Stimulated activated CD8-positive, alpha-beta memory T cell treated with anti-CD3 and anti-CD28 coated beads, Interleukin-15, amount 100 ng/mL, for 24 hours (primary cell): ENCODE measurements at regions not wholly inside any gene's neighbourhood (a gene's known extent, or its start where the extent isn't known, plus 50 kb on each side); places are given as distances from the start of the nearest gene placed in this dataset.
"Not testable (repeated sequence)": the region's sequence is repeated elsewhere in the genome, so short reads cannot be mapped to it uniquely, and the experiment has no call there.

Source experiments
- DNase-seq: peaks from one replicate; pipeline ENCODE4 v3.0.0-alpha.2; 2020; ENCODE audit warnings: low read depth

DNA sequence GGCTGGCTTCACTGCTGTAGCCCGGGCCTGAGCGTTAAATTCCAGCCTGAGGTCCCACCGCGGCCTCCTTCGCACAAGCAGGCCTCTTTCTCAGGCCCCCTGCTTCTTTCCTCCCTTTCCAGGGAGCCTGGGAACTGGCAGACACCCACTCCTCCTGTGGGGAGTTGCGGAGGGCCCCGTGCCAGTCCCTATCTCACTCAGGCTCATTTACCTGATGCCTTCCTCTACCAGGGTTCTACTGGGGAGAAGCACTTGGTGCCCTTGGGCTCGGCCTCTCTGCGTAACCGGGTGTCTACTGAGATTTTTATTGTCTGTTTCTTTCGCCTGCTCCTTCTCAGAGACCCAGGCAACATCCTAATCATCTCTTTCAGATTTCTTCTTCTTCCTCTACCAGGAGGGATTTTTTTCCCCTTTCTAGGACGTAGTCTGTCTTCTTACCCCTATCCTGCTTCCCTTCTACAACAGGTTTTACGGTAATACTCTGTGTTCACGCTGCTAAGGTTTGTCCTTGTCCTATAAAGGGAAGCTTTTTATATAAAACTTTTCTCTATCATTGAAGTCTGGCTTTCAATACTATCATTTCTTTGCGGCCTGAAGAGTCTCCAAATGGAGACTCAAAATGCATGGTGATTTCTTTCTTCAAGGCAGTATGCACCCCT is 135.4 kb upstream of the GPR12 start:
- no peak for DNase-seq

DNA sequence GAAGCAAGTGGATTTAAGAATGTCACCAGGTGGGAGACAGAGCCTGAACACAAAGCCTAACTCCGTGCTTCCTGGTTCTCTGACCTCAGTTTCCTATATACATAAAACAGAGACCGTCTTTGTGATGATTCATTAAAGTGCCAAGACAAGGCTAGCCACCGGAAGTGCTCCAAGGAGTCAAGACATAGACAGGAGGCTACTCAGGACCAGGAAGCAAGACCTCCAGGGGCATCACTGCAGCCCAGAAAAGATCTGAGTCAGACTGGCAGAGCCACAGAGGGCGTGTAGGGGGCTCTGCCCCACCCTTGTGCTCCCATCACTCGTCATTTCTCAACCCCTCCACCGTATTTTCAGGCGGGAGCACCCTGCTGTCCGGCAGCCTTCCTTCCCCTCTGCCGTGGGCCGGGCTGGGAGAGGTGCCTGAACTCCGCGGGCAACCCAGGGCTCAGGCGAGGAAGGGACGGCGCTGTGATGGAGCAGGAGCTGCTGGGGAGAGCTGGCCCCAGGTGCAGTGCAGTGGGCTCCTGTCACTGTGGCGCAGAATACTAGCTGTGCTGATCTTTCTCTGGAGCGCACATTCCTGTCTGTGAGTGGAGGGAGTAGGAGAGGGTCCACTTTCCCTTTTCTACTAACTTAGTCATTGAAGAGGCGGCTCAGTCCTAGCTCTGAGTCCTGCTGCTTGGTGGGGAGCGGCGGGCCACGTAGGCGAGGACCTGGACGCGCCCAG is 134.7 kb upstream of the GPR12 start:
- no peak for DNase-seq

DNA sequence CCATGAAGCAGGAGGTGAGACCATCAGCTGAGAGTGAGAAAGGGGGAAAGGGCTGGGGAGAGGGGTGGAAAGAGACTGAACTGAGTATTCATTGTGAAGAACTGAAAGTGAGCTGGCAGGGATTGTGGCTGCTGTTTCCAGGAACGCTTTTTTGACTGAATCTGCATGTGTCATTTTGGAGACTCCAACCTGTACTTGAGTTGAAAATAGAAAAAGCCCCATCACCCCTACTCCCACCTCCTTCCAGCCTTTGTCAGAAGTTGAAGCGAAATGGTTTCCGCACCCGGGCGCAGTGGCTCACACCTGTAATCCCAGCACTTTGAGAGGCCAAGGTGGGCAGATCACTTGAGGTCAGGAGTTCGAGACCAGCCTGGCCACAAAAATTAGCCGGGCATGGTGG is 128.0 kb upstream of the GPR12 start:
- DNase-seq: no peak

DNA sequence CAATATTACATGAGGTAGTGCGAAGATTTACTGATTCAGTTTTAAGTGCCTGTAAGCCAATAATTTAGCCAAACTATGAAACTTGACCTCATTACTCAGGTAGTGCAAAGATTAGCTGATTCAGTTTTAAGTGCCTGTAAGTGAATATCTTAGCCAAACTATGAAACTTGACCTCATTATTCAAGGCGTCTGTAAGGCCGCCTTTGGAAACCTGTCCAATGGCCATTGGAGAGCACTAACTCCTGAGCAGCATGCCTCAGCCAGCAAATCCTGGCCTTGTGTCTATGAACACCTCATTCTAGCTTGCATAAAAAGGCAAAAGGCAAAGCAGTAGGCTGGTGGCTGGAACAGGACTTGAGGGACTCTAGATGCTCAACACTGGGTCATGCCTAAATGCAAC is 127.0 kb upstream of the GPR12 start:
- no peak for DNase-seq

DNA sequence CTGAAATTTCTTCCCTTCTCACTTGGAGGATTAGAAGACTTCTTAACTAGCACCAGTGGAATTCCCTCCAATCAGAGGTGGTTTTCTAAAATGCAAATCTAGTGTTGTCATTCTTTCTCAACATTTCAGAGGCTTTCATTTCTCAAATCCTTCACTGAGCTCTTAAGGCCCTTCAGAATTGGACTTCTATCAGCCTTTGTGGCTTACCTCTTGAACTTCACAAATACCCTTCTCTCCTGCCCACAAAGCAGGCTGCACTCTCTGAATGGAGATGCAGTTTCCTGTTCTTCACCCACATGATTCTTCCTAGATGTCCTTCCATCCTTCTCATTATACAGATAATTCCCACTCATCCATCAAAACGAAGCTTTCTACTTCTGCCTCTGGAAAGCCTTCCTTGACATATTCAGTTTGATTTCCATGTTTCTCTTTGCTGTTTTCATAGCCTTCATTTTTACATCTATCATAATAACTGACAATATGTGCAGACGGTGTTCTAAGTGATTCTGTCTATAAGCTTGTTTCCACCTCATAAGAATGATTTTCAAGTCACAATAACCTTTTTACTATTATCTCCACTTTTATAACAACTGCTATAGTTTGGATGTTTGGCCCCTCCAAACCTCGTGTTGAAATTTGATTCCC is 123.1 kb upstream of the GPR12 start:
- no peak for DNase-seq

DNA sequence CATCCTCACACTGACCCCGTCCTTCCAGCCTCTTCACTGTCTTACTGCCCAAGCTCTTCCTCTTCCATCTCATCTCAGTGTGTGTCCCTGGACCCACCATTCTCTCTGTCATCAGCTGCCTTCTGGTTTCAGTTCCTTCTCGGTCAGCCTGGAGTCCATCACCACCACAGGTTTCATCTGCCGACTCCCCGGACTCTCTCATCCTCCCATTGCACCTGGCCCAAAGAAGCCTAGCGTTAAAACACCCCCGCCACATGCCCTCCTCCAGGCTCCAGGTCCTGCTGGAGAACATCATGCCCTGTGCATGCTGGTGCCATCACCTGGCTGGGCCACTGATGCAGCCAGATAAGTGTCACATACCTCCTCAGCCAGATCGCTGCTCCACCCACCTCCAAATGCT is 122.1 kb upstream of the GPR12 start:
- DNase-seq: no peak

DNA sequence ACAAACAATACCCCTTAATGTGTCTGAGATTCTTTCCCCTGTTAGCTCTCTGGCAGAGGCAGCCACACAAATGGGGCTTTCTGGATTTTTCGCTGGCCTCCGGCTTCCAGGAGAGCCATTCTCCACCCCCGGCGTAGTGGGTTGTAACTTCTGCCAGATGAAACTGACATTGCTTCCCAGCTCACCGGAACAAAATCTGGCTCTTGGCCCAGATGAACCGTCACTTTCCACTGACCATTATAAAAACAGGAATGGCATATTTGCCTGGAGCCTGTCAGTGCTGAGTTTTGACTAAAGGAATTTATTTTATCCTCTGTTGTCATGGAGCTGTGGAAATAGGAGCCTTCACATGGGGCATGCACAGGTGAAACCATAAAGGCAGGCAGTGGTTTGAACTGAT is 120.6 kb upstream of the GPR12 start:
- DNase-seq: no peak

DNA sequence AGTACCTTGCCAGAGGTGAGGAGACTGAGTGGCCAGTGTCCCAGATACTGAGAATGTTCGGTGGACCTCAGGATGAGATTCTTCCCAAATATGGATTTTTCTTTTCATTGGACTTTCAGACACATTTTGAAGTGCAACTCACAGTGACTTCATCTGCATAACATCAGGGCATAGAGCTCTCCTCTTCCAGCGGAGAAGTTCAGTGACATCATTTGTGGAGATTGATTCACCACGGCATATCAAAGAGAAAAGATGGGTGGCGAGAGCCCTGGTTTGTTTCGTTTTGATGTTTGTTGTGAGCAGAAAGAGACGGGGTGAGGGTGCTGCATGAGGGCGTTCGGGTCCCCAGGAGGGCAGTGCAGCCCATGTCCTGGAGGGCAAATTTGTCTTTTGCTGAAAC is 120.1 kb upstream of the GPR12 start:
- DNase-seq: no peak

DNA sequence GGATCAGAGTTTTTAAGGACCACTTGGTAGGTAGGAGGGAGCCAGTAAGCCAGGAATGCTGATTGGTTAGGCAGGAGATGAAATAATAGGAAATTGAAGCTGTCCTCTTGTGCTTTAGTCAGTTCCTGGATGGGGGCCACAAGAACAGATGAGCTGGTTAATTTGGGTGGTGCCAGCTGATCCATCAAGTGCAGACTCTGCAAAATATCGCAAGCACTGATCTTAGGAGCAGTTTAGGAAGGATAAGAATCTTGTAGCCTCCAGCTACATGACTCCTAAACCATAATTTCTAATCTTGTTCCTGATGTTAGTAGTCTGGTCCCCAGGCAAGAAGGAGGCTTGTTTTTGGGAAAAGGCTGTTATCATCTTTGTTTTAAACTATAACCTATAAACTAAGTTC is 117.9 kb upstream of the GPR12 start:
- DNase-seq: no peak

DNA sequence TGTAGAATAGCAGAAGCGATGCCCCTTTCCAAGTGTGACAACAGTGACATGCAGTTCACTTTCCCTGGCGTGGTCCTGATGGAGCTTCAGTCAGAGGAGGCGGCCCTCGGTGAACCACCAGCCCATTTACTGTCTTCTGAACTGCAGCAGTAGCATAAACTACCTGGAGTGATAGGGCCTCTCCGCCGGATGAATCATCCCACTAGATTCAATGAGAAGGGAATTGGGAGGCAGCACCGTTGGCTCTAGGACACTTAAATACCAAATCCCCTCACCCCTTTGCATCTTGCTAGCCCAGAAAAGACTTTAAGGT is 112.8 kb upstream of the GPR12 start:
- DNase-seq: no peak

DNA sequence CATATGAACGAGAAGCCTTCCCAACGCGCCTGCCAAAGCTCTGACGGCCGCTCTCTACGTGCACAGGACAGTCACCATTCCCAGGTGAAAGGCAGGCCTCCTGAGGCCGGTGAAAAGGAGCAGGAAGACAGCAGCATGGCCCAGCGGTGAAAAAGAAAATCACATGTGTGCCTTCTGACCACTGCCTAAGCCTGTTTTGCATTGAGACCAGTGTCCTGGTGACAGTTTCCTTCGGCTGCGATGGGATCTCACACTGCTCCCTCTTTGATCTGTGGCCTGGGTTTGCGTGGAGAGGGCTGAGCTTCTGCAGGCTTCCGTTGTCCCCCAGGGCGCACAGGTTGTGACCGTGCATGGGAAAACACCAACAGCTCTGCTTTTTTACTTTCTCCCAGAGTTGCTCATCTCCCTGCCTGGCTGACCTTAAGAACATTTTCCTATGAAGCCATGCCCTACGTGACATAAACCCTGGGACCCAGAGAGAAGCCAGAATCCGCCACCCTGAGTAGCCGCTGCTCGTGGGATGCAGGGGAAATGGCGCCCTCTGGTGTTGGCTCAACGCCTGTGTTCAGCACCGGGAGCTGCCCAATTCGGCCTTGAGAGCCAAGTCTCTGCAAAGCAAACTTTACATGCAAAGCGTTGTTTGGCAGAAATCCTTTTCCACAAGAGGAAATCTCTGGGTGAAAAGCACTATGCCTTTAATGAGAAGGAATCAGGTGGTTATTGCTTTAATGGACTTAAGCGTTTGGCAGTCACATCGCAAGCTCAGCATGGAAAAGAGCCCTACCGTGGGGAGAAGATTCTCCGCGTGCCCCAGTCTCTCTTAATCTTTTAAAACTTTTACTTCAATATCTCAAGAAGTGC is 112.2 kb upstream of the GPR12 start:
- DNase-seq: peak; percentile 17

DNA sequence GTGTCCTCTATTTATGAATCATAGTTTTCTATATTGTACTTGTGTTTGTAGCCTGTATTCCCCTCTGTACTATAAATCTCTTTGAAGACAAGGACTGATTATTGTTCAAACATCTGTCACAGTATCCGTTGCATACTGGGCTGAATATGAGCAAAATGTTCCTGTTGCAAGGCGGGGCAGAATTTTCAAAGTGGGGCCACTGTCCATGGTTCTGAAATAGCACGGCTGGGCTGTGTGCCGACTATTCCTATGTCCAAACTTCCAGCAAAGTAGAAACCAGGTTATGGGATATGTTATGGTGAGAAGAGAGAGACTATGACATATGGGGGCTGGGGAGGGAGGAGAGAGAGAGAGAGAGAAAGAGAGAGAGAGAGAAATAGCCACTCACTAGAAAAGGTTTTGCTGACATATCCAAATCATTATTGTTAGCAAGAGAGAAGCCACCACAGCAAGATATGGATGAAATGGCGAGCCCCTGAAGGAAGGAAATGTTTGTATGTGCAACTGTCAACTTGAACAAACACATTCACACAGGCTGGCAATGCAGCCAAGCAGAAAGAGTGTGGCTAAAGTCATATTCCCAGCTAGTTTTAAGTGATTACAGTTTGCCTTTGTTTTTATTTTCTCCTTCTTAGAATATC is 107.0 kb upstream of the GPR12 start:
- no peak for DNase-seq

DNA sequence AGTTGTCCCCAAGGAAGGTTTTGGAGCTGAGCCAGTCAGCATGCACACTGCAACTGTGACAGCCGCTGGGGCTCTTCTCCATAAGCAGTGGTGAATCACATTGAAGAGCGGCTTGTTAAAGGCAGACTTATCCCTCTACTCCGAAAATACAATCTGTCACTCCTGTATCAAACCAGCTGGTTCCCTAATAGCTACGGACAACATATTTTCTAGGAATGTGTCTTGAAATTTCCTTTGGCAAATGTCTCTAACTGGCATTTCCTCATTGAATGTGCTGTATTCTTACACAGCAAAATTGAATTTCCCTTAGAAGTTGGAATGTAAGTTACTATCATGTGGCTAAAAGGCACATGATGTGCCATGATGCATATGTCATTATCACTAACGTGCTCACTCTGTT is 104.0 kb upstream of the GPR12 start:
- DNase-seq: no peak

DNA sequence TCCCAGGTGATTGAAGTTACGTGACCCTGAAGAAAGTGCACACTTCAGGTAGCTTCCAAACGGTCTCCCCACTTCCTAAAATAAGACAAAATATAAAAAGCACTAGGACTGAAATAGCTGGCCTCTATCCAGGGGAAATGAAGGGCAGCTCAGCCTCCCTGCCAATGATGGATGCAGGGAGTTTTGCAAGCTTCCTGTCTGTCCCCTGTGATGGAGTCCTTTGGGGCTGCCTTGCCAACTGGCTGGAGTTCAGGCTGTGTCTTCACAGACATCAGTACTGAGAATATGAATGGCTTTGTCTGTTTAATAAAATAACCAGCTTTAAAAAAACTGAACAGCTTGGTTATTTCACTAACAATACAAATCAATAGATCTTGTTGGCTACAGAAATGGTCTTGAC is 101.4 kb upstream of the GPR12 start:
- DNase-seq: no peak

DNA sequence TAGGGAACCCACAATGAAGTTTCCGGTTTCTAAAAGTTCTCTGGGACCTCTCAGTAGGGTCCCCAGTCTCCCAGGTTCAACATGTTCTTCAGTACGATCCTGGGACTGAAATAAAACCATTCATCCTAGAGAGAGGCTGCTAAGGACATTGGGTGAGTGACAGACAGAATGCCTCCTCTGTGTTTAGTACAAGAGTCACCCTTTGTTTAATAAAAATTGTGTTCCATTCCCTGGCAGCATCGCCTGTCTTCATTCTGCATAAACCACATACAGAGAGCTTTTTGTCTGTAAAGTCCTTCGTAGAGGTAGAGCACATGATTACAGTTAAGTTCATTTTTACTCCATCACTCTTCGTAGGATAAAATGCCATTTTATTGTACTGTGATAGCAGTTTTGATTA is 95.3 kb upstream of the GPR12 start:
- DNase-seq: no peak

DNA sequence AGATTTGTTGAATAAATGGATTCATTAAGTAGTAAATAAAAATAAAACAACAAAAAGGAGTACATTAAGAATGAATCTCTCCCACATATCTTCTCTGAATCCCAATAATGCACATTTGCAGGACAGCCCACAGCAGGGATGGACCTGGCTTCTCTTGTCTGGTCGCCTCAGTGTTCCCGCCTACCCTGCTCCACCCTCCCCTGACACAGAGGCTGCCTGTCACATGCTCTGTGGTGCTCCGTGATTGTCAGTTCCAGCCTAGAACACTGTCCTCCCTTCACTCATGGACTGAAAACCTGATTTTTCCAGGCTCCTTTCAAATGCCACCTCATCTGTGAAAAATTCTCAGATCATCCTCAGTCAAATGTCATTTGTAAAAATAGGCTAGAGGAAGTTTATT is 94.5 kb upstream of the GPR12 start:
- no peak for DNase-seq

DNA sequence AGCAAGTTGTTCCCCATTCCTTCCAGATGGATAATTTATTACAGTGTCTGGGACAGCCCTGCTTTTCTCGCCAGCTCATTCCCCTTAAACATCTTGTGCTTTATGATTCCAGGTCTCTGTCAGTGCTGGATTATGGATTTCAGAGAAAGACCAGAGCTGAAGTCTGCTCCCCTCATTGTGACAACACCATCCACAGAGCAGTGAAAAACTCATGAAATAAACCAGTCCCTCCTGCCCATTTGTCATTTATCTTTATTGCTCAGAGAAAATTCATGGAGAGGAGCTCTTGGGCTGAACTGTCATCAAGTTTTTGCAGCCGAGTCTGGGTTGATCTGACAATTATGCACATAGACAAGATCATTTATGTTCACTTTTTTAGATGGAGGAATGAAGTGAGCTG is 92.7 kb upstream of the GPR12 start:
- no peak for DNase-seq

DNA sequence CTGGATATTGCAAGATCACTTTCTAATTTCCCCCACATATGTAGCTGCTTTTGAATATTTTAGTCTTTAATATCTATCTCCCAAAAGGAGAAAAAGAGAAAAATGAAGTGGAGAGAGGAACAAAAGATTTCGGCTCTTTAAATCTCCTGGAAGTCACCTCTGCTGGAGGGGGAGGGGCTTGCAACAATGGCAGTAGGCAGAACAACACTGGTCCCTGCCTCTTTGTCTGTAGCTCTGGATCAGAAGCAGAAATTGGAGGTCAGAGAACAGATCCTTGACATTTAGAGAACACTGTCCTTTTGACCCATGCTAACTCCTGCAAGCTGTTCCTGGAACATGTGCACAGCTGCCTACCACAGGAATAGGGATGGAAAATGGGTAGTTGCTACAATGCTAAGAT is 86.7 kb upstream of the GPR12 start:
- no peak for DNase-seq

DNA sequence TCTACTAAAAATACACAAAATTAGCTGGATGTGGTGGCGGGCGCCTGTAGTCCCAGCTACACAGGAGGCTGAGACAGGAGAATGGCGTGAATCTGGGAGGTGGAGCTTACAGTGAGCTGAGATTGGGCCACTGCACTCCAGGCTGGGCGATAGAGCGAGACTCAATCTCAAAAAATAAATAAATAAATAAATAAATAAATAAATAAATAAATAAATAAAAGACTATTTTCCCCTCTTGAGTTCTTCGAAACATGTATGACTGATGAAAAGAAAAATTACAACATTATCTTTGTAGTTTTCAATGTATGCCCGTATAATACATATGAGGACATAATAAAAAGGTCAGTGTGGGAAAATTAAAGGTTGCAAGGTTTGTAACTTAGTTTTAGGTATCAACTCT is 84.5 kb upstream of the GPR12 start:
- DNase-seq: not testable (repeated sequence)

DNA sequence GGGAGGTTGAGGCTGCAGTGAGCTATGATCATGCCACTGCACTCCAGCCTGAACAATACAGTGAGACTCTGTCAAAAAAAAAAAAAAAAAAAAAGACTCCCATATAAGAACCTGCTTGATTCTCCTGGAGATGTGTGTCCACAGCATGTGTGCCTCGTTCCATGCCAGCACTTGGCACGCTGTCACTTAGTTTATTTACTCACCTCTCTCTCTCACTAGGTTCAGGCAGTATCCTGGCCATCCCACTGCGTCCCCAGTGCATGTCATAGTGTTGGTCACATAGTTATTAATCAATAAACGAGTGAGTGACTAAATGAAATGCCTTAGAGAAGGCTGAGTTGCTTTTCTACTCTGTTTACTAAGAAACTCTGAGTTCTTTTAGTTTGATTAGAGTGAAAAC is 79.1 kb upstream of the GPR12 start:
- no peak for DNase-seq

DNA sequence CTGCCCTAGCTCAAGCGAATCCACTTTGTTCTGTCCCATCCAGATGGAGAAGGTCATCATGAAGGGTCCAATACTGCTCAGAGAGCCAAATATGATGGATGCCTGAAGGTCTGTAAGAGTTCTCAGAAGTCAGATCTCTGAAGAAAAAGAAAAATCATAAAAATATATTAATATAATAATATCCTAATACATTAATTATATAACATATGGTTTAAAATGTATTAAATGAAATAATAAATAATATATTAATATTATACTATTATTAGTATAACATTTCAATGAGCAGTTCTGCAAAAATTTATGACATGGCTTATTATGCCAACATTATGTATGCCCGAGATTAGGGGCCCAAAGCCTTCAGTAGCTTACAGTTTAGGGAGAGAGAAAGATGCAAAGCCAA is 78.2 kb upstream of the GPR12 start:
- no peak for DNase-seq

DNA sequence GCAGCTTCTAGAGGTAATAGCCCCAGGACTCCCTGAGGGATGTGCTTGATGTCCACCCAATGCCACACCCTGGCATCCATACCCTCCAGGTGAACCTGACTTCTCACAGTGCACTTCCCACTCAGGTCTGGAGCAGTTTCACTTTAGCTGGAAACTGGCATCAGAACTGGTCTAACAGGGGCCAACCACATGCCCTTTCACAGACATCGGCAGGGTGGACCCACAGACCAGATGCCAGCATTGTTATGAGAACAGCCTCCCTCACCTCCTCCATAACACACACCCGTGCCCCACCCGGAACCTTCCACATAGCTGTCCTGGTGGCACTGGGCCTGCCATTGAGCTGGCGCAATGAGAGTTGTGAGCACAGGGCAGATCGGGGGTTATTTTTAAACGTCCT is 77.4 kb upstream of the GPR12 start:
- no peak for DNase-seq
